OCI-M1 (cell line): ENCODE measurements at regions not wholly inside any gene's neighbourhood (a gene's known extent, or its start where the extent isn't known, plus 50 kb on each side); places are given as distances from the start of the nearest gene placed in this dataset.
A peak's percentile ranks its signal among the peaks of the same experiment; 100 is the strongest.
"Not testable (repeated sequence)": the region's sequence is repeated elsewhere in the genome, so short reads cannot be mapped to it uniquely, and the experiment has no call there.

ENCODE experiments used
- DNase-seq: peaks from one replicate; lab custom pipeline; 2025; lab: John Stamatoyannopoulos, UW

- DNase-seq: no peak
Measured at GRCh38 chr3:66633402-66634381, 132.9 kb upstream of the LRIG1 start.

GRCh38 chr3:66638717-66639116 is 137.9 kb upstream of the LRIG1 start:
- DNase-seq: peak; percentile 51

GRCh38 chr3:66639809-66640356 is 139.1 kb upstream of the LRIG1 start:
- no peak for DNase-seq

- no peak for DNase-seq
Measured at GRCh38 chr3:66642019-66642418, 141.2 kb upstream of the LRIG1 start.

GRCh38 chr3:66642484-66642883 is 141.7 kb upstream of the LRIG1 start:
- DNase-seq: no peak

- DNase-seq: no peak
Measured at GRCh38 chr3:66644549-66644948, 143.7 kb upstream of the LRIG1 start.

GRCh38 chr3:66648975-66649374 is 148.2 kb upstream of the LRIG1 start:
- DNase-seq: no peak

- not testable (repeated sequence) for DNase-seq
Measured at GRCh38 chr3:66651520-66651919, 150.7 kb upstream of the LRIG1 start.

- DNase-seq: not testable (repeated sequence)
Measured at GRCh38 chr3:66652100-66652499, 151.3 kb upstream of the LRIG1 start.

GRCh38 chr3:66655044-66655443 is 154.2 kb upstream of the LRIG1 start:
- no peak for DNase-seq

- no peak for DNase-seq
Measured at GRCh38 chr3:66655671-66656070, 154.8 kb upstream of the LRIG1 start.

GRCh38 chr3:66656609-66657008 is 155.8 kb upstream of the LRIG1 start:
- no peak for DNase-seq

GRCh38 chr3:66659056-66659455 is 158.2 kb upstream of the LRIG1 start:
- DNase-seq: no peak

GRCh38 chr3:66661628-66662027 is 160.8 kb upstream of the LRIG1 start:
- peak; percentile 11 for DNase-seq

GRCh38 chr3:66662894-66663293 is 162.1 kb upstream of the LRIG1 start:
- DNase-seq: no peak

GRCh38 chr3:66665021-66665695 is 164.3 kb upstream of the LRIG1 start:
- no peak for DNase-seq

- DNase-seq: no peak
Measured at GRCh38 chr3:66666362-66666761, 165.5 kb upstream of the LRIG1 start.

- DNase-seq: no peak
Measured at GRCh38 chr3:66667263-66667662, 166.4 kb upstream of the LRIG1 start.

- DNase-seq: no peak
Measured at GRCh38 chr3:66671291-66671690, 170.5 kb upstream of the LRIG1 start.

- no peak for DNase-seq
Measured at GRCh38 chr3:66672830-66673229, 172.0 kb upstream of the LRIG1 start.

GRCh38 chr3:66673293-66673692 is 172.5 kb upstream of the LRIG1 start:
- peak; percentile 39 for DNase-seq

GRCh38 chr3:66675366-66675765 is 174.5 kb upstream of the LRIG1 start:
- no peak for DNase-seq
